Choroid plexus epithelial cell (primary cell): ENCODE measurements at regions not wholly inside any gene's neighbourhood (a gene's known extent, or its start where the extent isn't known, plus 50 kb on each side); places are given as distances from the start of the nearest gene placed in this dataset.

Experiments
- DNase-seq: peaks from one replicate; pipeline ENCODE4 v3.0.0-alpha.2; 2010; ENCODE audit warnings: low read depth
- H3K4me3 ChIP-seq: 2 replicates; pipeline ENCODE4 v1.5.1; 2011; ENCODE audit warnings: low read depth, mild to moderate bottlenecking, control low read depth, low read length, moderate library complexity
- TF ChIP-seq, protein P1 (sequence below): conservative IDR thresholded peaks from 2 replicates; pipeline ENCODE4 v1.5.1; 2011; ENCODE audit warnings: low read depth, mild to moderate bottlenecking, control low read depth, inconsistent platforms, low read length, moderate library complexity

DNA sequence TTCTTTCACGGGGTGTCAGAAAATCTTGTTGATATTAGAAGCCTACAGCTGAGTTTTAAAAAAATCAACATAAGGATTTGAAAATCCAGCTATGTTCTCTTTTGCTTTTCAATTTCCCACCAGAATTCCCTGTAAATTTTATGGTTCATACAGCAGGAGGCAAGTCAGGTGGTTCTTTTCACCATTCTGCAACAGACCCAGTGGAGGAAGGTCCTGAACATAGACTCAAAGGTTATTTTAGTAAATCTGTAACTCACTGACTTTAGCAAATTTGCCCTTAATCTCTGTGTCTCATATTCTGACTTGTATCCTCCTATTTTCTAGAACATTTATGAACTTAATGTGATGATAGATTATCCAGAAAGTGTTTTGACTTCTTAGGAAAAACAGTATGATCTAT is 235.4 kb upstream of the E2F7 start:
- no peak overlapping the region for H3K4me3 ChIP-seq
- peak; percentile 3 for DNase-seq
- TF ChIP-seq, protein P1, sequence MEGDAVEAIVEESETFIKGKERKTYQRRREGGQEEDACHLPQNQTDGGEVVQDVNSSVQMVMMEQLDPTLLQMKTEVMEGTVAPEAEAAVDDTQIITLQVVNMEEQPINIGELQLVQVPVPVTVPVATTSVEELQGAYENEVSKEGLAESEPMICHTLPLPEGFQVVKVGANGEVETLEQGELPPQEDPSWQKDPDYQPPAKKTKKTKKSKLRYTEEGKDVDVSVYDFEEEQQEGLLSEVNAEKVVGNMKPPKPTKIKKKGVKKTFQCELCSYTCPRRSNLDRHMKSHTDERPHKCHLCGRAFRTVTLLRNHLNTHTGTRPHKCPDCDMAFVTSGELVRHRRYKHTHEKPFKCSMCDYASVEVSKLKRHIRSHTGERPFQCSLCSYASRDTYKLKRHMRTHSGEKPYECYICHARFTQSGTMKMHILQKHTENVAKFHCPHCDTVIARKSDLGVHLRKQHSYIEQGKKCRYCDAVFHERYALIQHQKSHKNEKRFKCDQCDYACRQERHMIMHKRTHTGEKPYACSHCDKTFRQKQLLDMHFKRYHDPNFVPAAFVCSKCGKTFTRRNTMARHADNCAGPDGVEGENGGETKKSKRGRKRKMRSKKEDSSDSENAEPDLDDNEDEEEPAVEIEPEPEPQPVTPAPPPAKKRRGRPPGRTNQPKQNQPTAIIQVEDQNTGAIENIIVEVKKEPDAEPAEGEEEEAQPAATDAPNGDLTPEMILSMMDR: no peak

DNA sequence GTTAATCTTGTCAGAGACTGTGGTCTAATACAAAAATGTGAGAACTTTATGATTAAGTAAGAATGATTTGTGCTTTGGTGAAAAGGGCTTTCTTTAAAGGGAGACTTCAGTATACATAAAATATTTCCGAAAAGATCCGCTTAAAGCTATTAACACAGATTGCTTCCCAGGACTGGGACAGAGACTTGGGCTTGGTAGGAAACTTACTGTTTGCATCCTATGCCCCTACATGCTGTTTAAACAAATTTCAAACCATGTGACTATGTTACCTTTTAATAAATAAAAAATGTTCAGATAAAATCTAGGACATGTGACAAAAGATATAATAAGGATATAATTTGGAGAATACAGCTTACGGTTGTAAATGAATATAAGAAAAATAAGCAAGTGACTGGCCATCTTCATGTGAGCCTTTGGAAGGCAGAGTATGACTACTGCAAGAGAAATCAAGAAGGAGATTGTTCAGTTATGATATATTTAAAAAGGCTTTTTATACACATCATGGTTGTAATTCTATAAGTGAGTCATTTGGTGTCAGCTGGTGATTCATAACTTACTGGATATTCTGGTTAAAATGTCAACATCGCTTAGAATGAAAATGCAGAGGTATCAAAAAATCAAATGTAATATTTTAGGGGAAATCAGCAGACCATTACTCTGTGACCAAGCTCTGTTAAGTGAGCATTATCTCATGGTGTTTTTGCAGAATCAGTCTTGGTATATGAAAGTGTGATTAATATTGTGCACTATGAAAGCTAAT is 234.7 kb upstream of the E2F7 start:
- H3K4me3 ChIP-seq: no peak overlapping the region
- TF ChIP-seq, protein P1: no peak
- peak; percentile 71 for DNase-seq

DNA sequence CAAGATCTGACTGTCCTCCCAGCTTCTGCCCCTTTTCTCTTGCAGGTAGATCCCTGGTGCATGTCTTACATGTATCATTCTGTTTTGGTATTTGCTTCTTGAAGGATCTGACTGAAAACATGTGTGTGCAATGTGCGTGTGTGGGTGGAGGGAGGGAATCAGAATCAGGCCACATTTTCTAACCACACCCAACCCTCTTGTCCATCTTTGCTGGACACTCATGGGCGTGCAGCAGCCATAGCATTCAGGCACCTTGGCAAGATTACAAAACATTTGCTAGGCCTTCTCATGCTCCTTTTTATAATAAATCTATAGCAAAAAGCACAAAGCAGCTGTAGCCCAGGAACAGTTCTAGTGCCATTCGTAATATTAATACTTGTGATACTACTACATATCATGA is 233.6 kb upstream of the E2F7 start:
- H3K4me3 ChIP-seq: no peak overlapping the region
- TF ChIP-seq, protein P1: no peak
- DNase-seq: peak; percentile 1

DNA sequence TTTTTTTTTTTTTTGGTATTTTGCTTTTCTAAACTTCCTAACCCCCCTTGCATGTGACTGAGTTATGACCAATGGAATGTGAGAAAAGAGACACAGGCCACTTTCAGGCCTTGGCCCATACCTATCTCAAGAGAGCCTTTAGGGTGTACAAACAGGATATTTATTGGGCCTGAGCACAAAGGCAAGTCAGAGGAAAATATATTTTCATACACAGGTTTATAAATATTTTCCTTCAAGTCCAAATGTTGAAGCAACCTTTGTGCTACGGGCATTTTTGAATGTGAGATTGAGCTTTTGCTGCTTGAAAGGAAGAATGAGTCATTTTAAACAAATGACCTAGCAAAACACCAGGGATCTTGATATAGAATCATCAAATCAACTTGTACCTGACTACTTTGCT is 228.6 kb upstream of the E2F7 start:
- no peak overlapping the region for H3K4me3 ChIP-seq
- TF ChIP-seq, protein P1: no peak
- peak; percentile 61 for DNase-seq

DNA sequence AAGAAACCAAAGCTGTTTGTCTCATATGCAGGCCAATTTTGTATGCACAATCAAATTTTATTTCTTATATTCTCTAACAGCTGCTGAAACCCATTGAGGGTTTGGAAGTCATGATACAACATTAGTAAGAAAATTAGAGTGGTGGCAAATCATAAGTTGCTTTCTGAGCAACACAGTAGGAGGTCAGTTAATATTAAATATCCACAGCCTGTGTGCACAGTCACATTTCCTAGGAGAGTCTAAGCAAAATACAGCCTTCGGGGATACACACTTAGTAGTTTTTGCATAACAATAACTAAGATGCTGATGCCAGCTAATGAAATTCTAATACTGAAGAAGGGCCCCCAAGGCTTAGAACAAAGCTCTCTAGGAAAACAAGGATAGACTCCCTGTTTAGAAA is 209.6 kb upstream of the E2F7 start:
- no peak overlapping the region for H3K4me3 ChIP-seq
- TF ChIP-seq, protein P1: no peak
- DNase-seq: no peak

DNA sequence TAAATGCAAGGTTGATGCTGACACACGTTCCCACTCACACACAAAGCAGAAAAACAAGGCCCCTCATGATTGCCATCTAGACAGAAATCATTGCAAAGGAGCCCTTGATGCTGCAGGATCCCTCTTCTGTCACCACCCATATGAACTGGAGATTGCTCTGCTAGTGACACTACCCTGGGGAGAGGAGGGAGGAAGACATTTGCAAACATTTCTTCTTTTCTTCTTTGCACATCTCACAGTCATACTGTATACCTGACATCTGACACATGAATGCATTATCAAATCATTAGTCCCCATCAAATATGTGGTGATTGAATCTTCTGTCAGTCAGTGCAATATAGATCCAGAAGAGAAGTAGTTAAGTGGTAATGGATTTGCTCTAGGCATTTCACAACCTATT is 208.5 kb upstream of the E2F7 start:
- no peak overlapping the region for H3K4me3 ChIP-seq
- no peak for DNase-seq
- TF ChIP-seq, protein P1: no peak

DNA sequence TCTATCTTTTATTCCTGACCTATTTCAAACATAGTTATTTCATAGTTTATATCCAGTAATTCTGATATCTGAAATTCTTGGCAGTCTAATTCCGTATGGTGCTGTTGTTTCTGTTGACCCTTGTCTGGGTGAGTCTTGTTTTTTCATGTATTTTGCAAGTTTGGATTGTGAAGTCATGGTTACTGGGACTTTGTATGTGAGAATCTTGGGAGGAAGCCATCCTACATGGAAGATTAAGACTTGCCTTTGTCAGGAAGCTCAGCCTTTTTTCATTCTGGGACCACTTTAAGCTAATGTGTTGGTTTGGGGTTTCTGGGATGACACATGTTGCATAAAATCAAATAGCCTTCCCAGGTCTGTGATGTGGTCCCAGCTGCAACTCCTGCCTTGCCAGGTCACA is 191.6 kb upstream of the E2F7 start:
- TF ChIP-seq, protein P1: no peak
- DNase-seq: peak; percentile 29
- H3K4me3 ChIP-seq: no peak overlapping the region
